ENCODE measurements at regions not wholly inside any gene's neighbourhood (a gene's known extent, or its start where the extent isn't known, plus 50 kb on each side); places are given as distances from the start of the nearest gene placed in this dataset.

GRCh38 chr14:106199097-106199496, 672.7 kb downstream of the TMEM121 start:
- TF ChIP-seq, protein P1, sequence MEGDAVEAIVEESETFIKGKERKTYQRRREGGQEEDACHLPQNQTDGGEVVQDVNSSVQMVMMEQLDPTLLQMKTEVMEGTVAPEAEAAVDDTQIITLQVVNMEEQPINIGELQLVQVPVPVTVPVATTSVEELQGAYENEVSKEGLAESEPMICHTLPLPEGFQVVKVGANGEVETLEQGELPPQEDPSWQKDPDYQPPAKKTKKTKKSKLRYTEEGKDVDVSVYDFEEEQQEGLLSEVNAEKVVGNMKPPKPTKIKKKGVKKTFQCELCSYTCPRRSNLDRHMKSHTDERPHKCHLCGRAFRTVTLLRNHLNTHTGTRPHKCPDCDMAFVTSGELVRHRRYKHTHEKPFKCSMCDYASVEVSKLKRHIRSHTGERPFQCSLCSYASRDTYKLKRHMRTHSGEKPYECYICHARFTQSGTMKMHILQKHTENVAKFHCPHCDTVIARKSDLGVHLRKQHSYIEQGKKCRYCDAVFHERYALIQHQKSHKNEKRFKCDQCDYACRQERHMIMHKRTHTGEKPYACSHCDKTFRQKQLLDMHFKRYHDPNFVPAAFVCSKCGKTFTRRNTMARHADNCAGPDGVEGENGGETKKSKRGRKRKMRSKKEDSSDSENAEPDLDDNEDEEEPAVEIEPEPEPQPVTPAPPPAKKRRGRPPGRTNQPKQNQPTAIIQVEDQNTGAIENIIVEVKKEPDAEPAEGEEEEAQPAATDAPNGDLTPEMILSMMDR (IDR thresholded peaks at IDR 0.05) = no peak
- TF ChIP-seq ZFX (IDR thresholded peaks at IDR 0.05; ENCODE audit: borderline replicate concordance) = no peak
- H3K27ac ChIP-seq = no peak overlapping the region

DNA sequence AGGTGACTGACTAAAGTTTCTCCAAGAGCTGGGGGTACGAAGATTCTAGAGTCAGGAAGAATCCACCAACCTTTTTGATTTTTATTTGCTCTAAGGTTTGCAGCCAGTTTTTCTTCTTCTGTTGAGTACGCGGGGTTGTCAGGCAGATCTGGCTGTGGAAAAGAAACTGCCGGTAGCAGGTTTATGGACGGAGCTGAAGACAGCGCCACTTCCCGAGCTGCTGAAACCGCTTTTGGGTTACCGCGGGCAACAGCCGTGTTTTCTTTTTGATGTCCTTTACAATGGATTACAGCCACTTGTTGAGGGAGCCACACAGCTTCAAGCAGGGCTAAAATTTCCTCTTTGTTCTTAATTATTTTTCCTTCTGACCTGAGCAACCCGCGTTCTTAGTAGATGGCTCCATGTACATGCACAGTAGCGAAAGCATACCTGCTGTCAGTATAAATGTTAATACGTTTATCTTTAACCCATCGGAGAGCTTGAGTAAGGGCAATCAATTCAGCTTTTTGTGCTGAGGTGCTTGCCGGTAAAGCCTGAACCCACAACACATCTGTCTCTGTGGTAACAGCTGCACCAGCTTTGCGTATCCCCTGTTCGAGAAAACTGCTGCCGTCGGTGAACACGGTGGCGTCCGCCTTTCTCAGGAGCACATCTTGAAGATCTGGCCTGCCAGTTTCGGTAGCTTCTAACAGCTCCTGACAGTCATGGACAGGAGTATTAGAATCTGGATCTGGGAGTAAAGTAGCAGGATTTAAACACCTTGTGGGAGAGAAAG, 674.3 kb downstream of the TMEM121 start:
- no peak overlapping the region for H3K27ac ChIP-seq
- TF ChIP-seq, protein P1 (IDR thresholded peaks at IDR 0.05) = no peak

- no peak overlapping the region for H3K27ac ChIP-seq
- no peak for TF ChIP-seq ZFX (IDR thresholded peaks at IDR 0.05; ENCODE audit: borderline replicate concordance)
- TF ChIP-seq, protein P1 (IDR thresholded peaks at IDR 0.05) = no peak
Observed at GRCh38 chr14:106201376-106201775, 675.0 kb downstream of the TMEM121 start.

- no peak overlapping the region for H3K27ac ChIP-seq
- TF ChIP-seq ZFX (IDR thresholded peaks at IDR 0.05; ENCODE audit: borderline replicate concordance) = no peak
- TF ChIP-seq, protein P1 (IDR thresholded peaks at IDR 0.05) = no peak
Observed at GRCh38 chr14:106203438-106203837, 677.1 kb downstream of the TMEM121 start.

- no peak overlapping the region for H3K27ac ChIP-seq
- TF ChIP-seq, protein P1 (IDR thresholded peaks at IDR 0.05) = no peak
- no peak for TF ChIP-seq ZFX (IDR thresholded peaks at IDR 0.05; ENCODE audit: borderline replicate concordance)
Observed at GRCh38 chr14:106204063-106204462, 677.7 kb downstream of the TMEM121 start.

GRCh38 chr14:106207316-106207715, 680.9 kb downstream of the TMEM121 start:
- no peak overlapping the region for H3K27ac ChIP-seq
- TF ChIP-seq, protein P1 (IDR thresholded peaks at IDR 0.05) = no peak
- TF ChIP-seq ZFX (IDR thresholded peaks at IDR 0.05; ENCODE audit: borderline replicate concordance) = no peak

DNA sequence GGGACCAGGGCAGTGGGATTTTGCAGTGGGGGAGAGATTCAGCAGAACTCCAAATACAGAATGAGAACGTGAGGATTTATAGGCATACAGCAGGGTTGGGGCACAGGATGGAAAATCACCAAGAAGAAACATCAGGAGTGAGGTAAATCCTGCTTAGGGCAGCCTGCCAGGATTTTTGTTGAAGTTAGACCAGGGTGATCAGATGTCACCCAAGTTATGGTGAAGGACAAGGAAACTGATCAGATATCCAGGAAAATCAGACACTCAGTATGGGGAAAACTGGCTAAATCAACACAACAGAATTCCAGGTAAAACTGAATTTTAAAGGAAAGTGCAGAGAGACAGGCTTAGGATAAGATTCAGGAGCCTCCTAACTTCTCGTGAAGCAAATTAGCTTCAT, 682.4 kb downstream of the TMEM121 start:
- H3K27ac ChIP-seq = no peak overlapping the region

More for the DNA sequence above, 682.4 kb downstream of the TMEM121 start:
- TF ChIP-seq, protein P1 (IDR thresholded peaks at IDR 0.05) = no peak
- no peak for TF ChIP-seq ZFX (IDR thresholded peaks at IDR 0.05; ENCODE audit: borderline replicate concordance)

Data from 22Rv1 (cell line).